ENCODE measurements at regions not wholly inside any gene's neighbourhood (a gene's known extent, or its start where the extent isn't known, plus 50 kb on each side); places are given as distances from the start of the nearest gene placed in this dataset.

GRCh38 chr3:165459924-165460835 lies 264.0 kb upstream of the SLITRK3 start:
- DNase-seq (ENCODE audit: low read depth, low spot score) (no peak), ATAC-seq (no peak)
- Histone ChIP-seq H3K9me3 (ENCODE audit: control insufficient read depth in 1 of 2, insufficient read depth in 1 of 2, low read depth in 1 of 2, low read length in 2 of 2) (no peaks in the 10 kb centered on the region), H3K36me3 (ENCODE audit: control insufficient read depth in 1 of 2, insufficient read depth in 2 of 2, low read length in 2 of 2) (no peaks in the 10 kb centered on the region), H3K4me1 (ENCODE audit: control insufficient read depth in 1 of 2, insufficient read depth in 2 of 2, low read length in 2 of 2) (no peaks in the 10 kb centered on the region), H2AFZ (ENCODE audit: low read depth, low read length, poor library complexity, severe bottlenecking) (no peak overlapping the region), H3K9me2 (ENCODE audit: insufficient read depth) (no peaks in the 10 kb centered on the region), H3K27ac (ENCODE audit: low read depth, low read length) (no peak overlapping the region), H3K4me2 (ENCODE audit: low read length) (no peak overlapping the region), H3K9ac (ENCODE audit: low read length) (no peak overlapping the region), H4K20me1 (ENCODE audit: insufficient read depth) (no peaks in the 10 kb centered on the region), H3K4me3 (replicated peaks in 1 of 2; ENCODE audit: low read depth in 1 of 2, low read length in 2 of 2) (no peak overlapping the region), H3K27me3 (ENCODE audit: insufficient read depth, low read length) (no peaks in the 10 kb centered on the region), H3K79me2 (ENCODE audit: insufficient read depth, low read length) (no peaks in the 10 kb centered on the region)
- ChIA-PET RAD21 (ENCODE audit: low non-redundant PET in 1 of 2, low total read pairs in 2 of 2, uncharacterized antibody in 2 of 2, unreplicated experiment in 2 of 2) (no interaction called here), CTCF (no interaction called here), POLR2A (no interaction called here)
- no peak for TF ChIP-seq ZFX (IDR thresholded peaks at IDR 0.05)
- TF ChIP-seq EGR1 (IDR thresholded peaks at IDR 0.05; ENCODE audit: low read depth), result no peak
- no peak for TF ChIP-seq SIN3A (IDR thresholded peaks at IDR 0.05; ENCODE audit: low read depth)
- no peak for TF ChIP-seq JUND (IDR thresholded peaks at IDR 0.05)
- no peak for TF ChIP-seq ATF3 (IDR thresholded peaks at IDR 0.05)
- no peak for TF ChIP-seq SRF (IDR thresholded peaks at IDR 0.05; ENCODE audit: low read depth)
- TF ChIP-seq POLR2A (IDR thresholded peaks at IDR 0.05; ENCODE audit: borderline replicate concordance, extremely low read depth, insufficient read depth, insufficient read length), result no peak
- no peak for TF ChIP-seq ELF1 (IDR thresholded peaks at IDR 0.05; ENCODE audit: borderline replicate concordance, low read depth)
- TF ChIP-seq YY1 (IDR thresholded peaks at IDR 0.05; ENCODE audit: extremely low read depth, insufficient replicate concordance, low read depth, low read length), result no peak
- no peak for TF ChIP-seq ZBTB33 (IDR thresholded peaks at IDR 0.05; ENCODE audit: extremely low read depth, insufficient replicate concordance, low read length)
- TF ChIP-seq EZH2 (IDR thresholded peaks at IDR 0.05), result no peak
- TF ChIP-seq CTCF (IDR thresholded peaks at IDR 0.05 in 2 of 3, conservative IDR thresholded peaks at IDR 0.05 in 1 of 3; ENCODE audit: borderline replicate concordance in 1 of 3, insufficient read depth in 1 of 3, low read depth in 2 of 3, low read length in 2 of 3), result no peak
- TF ChIP-seq CEBPB (IDR thresholded peaks at IDR 0.05; ENCODE audit: low read depth), result no peak
- no peak for TF ChIP-seq SP1 (IDR thresholded peaks at IDR 0.05; ENCODE audit: low read depth)
- no peak for TF ChIP-seq ZNF274 (IDR thresholded peaks at IDR 0.05; ENCODE audit: low read depth, low read length)
- TF ChIP-seq FOSL1 (IDR thresholded peaks at IDR 0.05; ENCODE audit: low read depth), result no peak
- TF ChIP-seq EZH2phosphoT487 (IDR thresholded peaks at IDR 0.05; ENCODE audit: borderline replicate concordance), result no peak
- intact Hi-C loops (cut with micrococcal nuclease), result no loop called here
- BruUV-seq (replicated peaks), result no TSS peak
